ENCODE measurements at regions not wholly inside any gene's neighbourhood (a gene's known extent, or its start where the extent isn't known, plus 50 kb on each side); places are given as distances from the start of the nearest gene placed in this dataset.
A peak's percentile ranks its signal among the peaks of the same experiment; 100 is the strongest.

DNA sequence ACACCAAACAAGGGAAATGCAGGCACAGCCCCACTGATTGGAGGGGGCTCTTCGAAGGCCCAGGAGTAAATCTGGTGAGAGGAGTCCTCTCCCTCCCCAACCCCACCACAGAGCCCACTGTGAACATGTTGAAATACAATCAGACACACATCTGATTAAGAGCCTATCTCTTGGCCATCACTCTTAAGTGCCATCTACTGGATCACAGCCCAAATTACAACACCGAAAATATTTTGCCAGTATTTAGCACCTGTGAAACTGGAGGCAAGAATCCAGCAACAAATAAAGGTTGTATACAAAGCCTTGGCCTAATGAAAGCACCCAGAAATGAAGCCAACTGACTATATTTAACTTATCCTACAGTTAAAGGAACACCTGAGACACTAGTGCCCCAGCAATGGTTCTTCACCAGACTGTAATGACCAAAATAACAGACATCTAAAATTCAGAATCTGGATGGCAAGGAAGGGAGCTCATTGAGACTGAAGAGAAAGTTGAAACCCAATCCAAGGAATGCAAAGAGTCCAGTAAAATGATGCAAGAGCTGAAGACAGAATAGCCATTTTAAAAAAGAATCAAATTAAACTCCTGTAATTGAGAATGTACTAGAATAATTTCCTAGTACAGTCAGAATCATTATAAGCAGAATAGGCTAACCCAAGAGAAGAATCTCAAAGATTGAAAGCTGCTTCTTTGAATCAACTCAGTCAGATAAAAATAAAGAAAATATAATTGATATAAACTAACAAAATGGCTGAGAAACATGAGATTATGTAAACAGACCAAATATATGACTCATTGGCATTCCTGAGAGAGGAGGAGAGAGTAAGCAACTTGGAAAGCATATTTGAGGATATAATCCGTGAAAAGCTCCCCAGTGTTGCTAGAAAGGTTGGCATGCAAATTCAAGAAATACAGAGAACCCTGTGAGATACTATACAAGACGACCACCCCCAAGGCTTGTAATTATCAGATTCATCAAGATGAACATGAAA lies 1117.0 kb downstream of the FLRT2 start:
- no peak for DNase-seq

DNA sequence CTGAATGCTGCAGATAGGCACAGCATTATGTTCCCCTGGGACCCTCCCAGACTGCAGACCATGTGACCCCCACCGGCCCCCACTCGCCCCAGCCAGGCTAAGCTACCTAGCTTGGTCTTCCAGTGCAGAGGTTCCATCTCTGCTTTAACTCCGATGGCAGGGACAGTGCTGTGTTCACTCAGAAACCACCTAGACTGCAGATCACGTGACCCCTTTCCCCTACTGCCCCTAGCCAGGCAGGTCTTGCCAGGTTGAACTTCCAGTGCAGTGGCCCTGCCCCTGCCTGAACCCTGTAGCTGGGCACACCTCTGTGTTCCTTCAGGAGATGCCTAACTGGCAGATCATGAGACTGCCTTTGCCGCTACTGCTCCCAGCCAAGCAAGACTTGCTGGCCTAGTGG lies 1116.2 kb downstream of the FLRT2 start:
- DNase-seq: no peak

DNA sequence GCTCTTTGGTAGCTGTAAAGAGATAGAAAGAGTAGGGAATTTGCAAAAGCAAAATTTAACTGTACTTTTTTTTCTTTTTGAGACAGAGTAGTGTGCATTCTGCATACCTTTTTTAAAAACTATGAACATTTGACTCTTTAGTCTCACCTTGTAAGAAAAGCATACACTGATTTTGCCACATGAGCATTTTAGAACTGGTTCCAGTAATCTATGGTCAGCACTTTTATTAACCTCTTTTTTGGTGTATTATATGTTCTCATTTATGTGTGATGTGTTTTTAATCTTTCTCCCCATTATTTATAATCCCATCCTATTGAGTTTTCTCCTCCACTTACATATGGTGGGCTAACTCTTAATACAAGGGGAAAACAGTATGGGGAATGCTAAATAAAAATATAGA lies 1111.4 kb downstream of the FLRT2 start:
- DNase-seq: no peak

DNA sequence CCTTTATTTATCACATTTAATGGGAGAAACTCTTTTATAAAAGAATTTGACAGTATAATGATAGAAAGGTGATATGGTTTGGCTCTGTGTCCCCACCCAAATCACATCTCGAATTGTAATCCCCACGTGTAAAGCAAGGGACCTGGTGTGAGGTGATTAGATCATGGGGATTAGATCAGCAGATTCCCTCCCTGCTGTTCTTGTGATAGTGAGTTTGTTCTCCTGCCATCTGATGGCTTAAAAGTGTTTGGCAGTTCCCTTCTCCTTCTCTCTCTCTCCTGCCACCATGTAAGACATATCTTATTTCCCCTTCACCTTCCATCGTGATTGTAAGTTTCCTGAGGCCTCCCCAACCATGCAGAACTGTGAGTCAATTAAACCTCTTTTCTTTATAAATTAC lies 1110.3 kb downstream of the FLRT2 start:
- no peak for DNase-seq

DNA sequence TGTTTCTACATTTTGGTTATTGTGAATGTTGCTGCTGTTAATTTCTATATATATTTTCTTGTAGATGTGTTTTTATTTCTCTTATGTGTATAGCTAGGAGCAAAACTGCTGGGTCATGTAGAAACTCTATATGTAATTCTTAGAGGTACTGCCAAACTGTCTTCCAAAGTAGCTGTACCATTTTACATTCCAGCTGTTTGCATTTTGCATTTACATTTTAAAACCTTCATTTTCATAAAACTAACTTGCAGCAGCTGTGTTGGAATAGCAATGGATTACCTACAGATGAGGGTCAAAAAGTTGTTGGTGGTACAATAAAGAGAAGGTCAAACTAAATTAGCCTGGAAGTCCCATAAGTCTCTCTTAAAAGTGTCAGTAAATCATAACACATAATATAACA lies 1109.7 kb downstream of the FLRT2 start:
- DNase-seq: no peak

DNA sequence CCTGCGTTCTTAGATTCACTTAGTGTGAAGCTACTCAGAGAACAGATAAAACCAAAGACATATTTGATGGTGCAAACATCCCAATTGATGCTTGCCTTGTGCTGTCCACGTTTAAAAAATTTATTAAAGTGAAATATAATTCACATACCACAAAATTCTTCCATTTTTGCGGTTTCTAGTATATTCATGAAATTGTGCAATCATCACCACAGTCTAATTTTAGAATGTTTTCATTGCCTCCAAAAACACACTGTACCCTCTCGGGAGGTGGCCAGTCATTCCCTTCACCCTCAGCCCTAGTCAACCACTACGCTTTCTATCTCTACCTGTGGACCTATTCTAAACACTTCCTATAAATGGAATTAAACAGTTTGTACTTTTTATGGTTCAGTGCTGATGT lies 1109.2 kb downstream of the FLRT2 start:
- no peak for DNase-seq

DNA sequence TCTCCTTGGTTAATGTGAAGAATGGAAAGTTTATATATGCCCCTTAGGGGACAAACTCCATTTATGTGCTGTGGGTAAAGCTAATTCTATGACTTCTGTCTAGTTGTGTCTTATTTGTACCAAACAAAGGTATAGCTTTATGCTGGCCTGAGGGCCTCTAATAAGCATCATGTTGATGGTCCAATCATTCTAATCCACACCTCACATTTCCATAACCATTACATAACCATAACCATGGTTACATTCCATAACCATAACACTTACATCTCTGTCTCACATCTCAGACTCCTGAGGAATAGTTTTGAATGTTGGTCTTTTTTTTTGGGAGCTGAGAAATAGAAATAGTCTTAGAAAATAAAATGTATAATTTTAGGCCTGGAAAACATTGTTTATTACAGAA lies 1097.1 kb downstream of the FLRT2 start:
- DNase-seq: no peak

DNA sequence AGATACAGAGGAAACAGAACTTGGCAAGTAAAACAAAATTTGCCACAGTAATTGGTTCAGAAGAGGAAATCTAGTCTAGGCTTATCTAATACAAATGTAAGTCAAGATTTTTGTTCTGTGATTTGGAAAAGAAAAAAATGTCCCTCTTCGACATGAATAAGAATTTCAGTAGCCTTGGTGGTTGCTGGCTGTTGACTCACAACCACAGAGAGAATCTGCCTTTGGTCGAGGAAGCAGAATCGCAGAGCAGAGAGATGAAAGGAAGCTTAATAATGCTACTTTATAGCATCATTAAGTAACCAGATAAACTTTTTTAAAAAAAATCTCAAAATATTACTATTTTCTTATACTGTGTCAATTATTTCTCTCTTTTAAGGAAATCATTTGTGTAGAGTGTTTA lies 1096.6 kb downstream of the FLRT2 start:
- DNase-seq: no peak

DNA sequence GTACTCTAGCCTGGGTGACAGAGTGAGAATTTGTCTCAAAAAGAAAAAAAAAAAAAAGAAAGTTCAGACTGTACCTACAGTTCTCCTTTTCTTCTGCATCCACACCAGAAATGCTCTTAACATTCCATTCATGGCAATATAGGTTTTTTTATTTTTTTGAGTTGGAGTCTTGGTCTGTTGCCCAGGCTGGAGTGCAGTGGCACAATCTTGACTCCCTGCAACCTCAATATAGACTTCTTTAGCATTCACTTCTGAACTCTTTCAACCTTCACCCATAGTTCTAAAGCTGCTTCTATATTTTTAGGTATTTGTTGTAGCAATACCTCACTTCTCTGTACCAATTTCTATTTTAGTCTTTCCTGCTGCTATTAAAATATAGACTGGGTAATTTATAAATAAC lies 1095.7 kb downstream of the FLRT2 start:
- no peak for DNase-seq

DNA sequence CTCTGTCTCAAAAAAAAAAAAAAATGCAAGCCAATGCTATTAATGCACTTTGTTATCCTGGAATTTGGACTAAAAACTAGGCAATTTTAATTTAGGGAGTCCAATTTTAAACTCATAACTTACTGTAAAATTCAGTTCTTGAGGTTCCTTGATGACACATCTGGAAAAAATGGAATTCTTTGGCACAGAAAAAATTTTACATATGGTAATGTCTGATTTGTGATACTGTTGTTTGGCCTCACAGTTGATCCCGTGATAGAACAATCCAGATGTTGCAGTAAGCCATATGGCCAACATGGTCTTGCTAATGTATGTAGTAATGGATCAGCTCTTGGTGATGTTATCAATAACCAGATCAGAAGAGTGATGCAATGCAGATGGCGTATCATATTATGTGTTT lies 1089.8 kb downstream of the FLRT2 start:
- no peak for DNase-seq

DNA sequence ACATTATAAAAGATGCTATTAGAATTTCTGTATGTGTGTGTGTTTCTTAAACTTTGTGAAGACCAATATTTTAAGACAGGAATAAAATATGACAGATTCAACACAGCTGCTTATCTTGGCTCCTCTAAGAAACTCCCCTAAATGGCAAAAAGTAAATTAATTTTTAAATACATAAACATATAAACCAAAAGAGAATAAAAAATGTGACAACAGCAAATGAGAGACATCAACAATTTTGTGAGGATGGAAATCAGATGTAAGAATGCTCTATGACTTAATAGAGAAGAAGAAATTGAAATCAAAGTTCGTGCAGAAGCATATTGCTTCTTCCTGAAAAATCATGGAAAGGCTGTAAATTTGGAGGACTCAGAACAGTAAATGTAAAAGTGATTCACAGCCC lies 1083.8 kb downstream of the FLRT2 start:
- DNase-seq: no peak

DNA sequence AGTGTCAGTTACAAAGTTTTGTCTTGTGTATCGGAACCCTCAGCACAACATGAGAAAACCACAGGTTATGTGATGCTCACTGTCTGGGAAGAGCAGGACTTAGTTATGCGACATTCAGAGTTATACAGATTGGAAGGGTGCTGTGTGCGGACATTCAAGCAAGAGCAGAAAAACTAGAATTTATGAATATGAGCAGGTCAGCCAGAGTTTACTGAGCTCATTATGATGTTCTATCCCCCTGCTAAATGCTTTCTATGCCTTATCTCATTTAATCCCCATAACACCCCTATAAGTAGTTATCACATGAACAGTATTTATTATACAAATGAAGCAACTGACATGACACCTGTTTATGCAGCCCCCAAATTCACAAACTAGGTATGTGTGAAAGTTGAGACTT lies 1083.2 kb downstream of the FLRT2 start:
- DNase-seq: peak; percentile 40

DNA sequence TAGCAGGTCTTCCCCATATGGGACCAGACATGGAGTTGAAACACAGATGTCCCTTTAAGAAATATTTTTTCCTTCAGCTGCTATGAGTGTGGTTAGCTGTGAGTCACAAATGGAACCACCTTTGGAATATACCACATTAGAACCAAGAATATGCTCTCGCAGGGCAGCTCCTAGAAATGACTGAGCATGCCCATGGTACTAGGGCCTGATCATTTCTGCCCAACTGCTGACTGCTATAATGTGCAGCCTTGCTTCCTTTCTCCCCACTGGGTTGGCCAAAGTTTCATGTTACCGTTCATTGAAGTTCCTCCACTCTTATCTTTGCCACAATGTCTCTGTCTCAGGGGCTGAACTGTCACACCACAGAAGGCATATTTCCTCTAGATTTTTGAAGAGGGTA lies 1074.6 kb downstream of the FLRT2 start:
- no peak for DNase-seq

DNA sequence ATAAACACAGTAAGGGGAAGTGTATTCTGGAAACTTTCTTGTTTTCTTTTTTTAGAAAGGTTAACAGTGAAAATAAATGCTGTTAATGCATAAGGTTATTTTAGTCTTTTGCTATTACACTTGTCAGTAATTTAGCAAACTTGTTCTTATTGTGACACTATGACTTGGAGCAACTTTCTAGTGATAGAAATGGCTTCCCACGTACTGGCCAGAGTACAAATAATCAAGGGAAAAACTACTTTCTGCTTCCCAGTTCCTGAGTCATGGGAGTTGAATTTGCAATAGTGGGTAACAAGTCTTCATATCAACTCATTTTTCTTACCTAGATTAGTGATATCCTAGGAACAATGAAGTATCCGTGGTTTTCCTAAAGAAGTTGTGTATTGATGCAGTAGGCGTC lies 1072.3 kb downstream of the FLRT2 start:
- no peak for DNase-seq

DNA sequence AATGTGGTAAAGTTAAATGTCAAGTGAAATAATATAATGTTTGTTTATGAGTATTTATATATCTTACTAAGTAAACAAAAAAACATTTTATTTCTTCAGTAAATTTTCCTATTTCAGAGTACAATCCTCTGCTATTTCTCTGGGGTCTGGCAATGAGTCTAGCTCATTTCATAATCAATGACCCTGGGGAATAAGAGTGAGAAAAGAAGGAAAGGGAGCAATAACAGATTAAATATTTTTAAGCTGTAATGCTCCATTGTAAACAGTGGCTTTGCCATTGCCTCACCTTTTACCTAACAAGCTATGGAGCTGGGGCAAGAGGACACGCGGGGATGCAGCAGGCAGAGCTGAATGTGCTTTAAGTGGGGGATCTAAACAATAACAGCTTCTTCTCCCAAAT lies 1071.9 kb downstream of the FLRT2 start:
- DNase-seq: no peak

DNA sequence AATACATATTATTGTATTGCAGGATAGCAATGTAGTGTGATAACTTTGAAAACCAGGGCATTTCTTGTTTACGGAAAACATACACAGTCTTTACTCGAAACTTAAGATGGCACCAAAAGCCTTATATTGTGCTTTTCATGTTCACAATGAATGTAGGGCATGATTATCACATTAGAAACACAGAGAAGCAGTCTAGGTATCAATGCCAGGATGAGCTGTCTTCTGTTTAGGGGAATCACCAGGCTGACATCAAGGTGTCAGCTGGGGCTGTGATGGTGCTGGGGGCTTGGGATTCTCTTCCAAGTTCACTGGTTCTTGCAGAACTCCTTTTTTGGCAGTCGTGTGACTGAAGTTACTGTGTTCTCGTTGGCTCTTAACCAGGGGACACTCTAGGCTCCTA lies 1067.3 kb downstream of the FLRT2 start:
- DNase-seq: no peak

DNA sequence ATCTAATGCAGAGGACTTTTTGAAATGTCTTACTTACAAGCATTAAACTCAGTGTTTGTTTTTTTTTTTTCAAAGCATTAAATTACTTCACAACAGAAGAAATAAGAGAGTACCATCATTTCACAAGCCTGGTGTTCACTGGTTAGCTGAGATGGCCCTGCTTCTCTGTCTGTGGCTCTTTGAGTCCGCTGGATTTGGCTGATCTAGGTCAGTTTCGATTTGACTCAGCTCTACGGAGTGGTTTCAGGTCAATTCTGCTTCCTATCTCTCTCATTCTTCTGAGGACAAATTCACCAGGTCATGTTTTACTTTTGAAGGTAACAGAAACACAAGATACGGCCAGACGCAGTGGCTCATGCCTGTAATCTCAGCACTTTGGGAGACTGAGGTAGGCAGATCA lies 1066.1 kb downstream of the FLRT2 start:
- DNase-seq: no peak

DNA sequence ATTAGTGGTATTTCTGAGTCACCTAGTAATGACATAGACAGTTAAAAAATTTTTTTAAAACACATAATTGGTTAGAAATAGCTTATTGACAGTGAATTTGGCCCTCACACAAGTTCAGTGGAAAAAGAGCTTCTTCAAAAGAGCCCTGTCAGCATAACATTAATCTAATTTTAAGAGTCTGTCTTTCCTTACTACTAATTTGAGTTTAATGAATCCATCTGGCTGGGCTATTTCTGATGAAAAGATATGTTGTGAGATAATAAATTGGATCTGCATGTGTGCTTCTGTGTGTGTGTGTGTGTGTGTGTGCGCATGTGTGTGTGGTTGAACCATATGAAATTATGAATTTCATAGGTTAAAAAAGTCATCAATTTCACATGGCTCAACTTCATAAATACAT lies 1045.2 kb downstream of the FLRT2 start:
- DNase-seq: no peak

DNA sequence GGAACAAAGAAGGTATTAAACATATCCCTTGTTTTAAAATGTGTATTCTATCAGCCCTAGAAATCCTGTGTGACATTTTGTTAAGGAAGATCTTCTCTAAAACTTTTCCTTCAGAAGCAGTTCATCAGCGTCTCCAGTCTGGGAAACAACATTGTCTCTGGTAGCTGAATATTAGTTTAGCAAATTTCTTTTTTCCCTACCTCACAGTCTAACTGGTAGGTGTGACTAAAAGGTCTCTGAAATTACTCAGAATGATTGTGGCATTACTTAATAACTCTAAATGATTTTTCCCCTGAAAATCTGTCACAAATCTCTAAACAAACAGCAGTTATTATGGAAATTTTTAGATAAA lies 1044.8 kb downstream of the FLRT2 start:
- no peak for DNase-seq

DNA sequence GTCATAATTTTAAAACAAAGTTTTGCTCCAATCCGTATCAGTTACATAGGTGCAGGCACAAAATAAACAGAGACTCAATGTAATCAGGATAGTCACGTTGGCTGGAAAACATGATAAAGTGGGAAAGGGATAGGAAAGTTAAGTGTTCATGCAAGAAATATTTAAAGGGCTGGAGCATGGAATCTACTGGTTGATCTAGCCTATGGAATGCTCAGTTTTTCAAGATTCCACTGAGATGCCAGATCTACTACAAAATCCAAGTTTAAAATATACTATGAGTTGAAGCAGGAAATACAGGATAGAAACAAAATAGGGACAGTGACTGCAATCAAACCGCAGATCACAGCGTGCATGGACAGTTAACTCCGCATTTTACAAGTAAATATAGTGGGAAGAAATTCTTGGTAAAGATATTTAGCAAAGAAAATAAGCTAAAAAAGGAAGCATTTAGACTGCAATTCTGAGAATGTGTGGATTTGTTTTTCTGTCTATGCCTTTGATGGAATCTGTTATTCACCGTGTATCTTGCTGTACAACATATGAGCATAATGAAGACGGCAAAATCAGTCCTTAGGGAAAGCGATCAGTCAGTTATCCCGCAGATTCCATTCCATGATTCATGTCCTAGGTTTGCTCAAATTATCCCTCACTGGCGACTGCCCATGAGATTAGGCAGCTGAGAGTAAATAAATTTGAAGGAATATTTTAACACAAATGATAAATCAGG lies 1044.3 kb downstream of the FLRT2 start:
- no peak for DNase-seq

DNA sequence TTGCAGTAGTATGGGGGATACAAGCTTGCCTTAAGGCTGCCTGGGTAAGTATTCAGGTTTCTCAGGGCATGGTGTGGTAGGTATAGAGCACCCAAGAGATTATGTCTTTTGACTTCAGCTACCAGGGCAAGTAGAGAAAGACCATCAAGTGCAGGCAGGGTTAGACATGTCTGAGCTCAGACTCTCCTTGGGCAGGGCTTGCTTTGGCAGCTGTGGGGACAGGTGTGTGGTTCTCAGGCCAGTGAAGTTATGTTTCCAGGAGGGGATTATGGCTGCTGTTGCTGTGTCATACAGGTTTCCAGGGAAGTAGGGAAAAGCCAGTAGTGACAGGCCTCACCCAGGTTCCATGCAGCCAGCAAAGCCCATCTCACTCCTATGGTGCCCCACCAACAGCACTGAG lies 1040.4 kb downstream of the FLRT2 start:
- DNase-seq: no peak

DNA sequence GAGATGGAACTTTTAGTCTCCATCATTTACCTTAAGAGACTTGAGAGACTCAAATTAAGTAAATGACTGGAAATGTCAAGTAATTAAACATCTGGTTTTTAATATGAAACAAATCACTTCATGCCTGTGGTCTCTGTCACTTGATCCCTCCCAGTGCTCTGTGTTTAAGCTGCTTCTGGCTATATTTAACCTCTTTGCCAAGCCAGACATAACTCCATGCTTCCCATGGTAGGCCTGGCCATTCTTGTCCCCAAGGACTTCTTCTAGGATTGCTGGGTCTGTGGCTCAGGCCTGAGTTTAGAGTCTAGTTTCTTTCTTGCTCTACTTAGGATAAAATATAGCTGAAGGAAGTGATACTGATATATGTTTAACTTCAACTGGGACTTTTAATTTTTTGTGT lies 1013.6 kb downstream of the FLRT2 start:
- DNase-seq: peak; percentile 14

DNA sequence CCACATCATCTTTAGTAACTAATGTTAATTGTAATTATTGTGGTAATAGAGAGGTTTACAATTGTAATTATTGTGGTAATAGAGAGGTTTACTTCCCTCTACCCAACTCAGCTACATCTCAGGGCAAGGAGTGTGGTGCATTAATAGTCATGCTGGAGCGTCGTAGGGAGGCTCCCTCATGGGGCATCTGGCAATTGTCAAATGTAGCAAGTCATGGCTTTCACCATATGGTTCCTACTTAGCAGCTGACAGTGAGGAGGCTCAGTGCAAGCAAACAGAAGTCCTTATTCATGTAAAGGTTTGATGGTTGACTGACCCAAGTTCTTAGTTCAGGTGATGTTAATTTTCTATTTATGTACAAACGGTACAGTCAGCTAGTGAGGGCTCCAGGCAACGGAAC lies 1012.0 kb downstream of the FLRT2 start:
- DNase-seq: peak; percentile 62

DNA sequence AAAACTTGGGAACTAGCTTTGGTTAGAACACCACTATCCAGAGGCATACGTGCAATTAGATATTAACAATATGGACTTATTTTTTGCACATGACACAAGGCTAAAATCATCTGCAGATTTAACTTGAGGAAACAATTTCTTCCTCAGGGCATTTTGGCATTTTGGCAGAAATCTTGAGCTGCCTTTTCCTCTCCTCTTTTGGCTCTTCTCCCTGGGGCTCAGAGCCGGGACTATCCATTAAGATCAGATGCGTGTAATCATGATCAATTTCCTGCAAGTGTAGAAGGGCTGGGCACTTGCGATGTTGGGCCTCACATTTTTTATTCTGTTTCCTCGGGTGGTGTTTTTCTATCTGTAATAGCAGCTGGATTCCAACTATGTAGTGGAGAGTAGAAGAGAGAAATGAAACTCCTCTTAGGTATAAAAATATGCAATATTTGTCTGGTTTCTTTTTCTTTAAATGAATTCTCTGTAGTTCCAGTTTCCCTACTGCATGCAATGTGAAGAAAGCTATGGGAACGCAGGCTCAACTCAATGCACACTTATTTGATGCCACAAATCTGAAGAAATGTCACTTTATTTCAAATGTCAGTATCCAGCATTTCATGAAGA lies 1010.8 kb downstream of the FLRT2 start:
- no peak for DNase-seq

All from NCI-H524 treated with DMSO at 0.1 percent for 48 hours (cell line).